ENCODE measurements at regions not wholly inside any gene's neighbourhood (a gene's known extent, or its start where the extent isn't known, plus 50 kb on each side); places are given as distances from the start of the nearest gene placed in this dataset.

DNA sequence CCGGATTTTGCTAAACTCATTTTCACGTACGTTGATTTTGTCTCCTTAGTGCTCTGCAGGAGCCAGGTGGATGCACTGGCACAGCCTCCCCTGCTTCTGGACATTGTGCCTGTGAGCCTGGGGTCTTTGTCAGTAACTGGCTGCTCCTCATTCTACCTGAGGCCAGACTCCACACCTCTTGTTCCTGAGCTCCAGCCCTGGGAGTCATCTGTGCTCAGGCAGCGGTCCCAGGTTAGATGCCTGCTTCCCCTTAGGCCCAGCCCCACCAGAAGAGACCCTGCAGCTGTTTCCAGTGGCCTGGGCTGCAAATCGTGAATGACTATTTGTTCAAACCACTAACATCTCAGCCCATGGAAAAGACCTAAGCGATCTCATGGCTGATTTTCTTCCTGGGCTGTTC lies 129.1 kb downstream of the ERMARD start:
- FAIRE-seq: no peak

DNA sequence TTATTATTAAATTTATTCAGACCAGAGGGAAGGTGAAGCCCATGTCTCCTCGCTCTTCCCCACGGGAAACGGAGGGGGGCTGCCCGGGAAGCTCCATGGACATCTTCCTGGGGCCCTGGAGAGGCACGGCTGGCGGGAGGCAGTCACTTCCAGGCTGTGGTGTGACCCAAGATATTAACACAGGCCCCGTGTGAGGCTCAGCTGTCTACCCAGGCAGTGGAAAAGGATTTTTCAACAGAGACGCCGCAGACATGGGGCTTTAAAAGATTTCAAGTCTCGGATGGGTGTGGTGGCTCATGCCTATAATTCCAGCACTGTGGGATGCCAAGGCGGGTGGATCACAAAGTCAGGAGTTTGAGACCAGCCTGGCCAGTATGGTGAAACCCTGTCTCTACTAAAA lies 117.9 kb downstream of the ERMARD start:
- no peak for FAIRE-seq

DNA sequence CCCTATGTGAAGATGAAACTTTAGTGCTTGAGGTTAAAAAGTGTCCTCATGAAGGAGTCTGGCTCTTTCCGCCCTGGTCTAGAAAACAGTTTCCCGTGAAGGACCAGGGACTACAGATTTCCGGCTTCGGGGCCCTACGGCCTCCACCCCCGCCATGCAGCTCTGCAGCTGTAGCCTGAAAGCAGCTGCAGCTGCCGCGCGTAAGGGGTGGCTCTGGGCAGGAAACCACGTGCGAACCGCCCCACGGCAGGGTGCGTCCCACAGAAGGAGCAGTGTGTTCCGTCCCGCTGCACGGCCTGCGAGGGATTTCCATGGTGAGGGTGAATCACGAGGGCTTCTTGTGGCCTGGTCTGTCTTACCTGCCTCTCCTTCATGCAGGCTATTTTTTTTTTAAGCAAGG lies 117.0 kb downstream of the ERMARD start:
- FAIRE-seq: no peak

DNA sequence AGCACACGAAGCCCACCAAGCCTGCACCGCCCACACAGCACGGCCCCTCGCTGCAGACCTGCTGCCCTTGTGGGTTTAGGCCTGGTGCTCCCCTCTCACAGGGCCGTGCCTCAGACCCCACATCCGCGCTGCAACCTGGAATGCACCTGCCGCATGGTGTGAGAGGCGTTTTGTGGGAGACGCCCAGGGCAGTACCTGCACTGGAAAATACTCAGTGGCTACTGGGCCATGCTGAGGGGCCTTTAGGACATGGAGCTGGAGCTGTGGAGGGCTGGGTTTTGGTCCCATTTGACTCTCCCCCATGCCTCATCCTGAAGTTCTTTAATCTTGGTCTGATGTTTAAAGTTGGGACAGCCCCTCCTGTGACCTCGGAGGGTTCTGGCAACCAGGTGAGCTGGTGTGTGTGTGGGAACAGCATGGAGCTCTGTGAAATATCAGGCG lies 116.3 kb downstream of the ERMARD start:
- no peak for FAIRE-seq

DNA sequence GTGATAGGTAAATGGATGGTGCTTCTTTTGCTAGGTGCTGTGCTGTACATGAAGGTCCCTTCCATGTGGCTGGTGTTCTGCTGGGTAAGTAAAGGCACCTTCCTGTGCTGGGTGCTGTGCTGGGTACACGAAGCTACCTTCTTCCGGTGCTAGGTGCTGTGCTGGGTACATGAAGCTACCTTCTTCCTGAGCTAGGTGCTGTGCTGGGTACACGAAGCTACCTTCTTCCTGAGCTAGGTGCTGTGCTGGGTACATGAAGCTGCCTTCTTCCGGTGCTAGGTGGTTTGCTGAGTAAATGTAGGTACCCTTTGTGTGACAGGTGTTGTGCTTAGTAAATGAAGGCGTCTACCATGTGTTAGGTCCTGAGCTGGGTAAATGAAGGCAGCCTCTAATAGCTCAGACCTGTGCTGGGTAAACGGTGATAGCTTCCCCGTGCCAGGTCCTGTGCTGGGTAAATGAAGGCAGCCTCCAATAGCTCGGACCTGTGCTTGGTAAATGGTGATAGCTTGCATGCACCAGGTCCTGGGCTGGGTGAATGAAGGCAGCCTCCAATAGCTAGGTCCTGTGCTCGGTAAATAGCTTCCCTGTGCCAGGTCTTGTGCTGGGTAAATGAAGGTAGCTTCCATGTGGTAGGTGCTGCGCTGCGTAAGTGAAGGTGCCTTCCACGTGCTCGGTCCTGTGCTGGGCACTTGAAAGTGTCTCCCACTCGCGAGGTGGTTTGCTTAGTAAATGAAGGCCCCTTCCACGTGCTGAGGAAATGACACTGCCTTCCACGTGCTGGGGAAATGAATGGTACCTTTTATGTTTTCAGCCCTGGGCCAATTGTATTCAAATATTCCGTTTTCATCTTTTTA lies 115.5 kb downstream of the ERMARD start:
- FAIRE-seq: no peak

DNA sequence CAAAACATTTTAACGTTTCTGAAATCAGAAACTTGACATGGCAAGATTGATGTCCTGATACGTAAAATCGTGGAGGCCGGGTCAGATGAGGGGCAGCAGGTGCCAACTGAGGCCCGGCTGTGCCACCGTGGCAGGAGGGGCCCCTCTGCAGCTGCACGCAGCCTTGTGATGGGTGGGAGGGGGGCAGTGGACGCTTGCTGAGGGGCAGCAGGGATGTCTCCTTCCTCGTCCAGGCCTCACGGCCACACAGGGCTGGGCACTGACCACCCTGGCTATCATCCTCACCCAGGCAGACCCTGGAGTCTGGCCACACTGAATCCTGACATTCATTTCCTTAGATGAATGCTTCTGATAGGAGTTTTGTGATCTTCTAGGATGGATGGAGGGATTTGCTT lies 114.7 kb downstream of the ERMARD start:
- FAIRE-seq: no peak

DNA sequence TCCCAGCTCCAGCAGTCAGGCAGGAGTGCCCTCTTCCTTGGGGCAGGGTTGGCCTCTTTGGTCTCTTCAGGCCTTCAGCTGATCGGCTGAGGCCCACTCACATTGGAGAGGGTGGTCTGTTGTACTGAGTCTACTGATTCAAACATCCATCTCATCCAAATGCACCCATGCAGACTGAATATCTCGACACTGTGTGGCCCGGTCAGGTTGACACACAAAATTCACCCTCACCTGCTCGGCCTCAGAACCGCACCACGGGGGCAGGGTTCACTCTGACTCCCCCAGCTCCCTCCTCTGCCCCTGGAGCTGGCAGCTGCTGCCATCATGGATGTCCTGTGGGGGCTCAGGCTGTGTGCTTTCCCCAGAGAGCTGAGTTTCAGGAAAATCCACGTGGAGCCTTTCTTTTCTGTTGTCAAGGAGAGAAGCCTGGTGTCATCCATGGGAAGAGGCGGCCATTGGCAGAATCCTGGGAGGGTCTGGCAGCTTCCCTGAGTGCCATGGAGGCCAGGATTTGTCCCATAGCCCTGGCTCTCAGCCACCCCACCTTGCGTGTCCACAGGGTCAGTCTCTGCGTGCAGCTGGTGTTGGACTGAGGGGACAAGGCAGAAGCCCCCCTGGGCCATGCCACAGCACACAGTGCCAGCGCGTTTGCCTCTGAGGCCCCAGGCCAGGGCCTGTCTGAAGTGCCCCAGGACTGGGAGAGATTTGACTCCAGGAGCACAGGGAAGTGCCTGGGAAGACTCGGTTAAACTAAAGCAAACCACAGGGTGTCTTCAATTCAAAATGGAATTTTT lies 114.1 kb downstream of the ERMARD start:
- no peak for FAIRE-seq

DNA sequence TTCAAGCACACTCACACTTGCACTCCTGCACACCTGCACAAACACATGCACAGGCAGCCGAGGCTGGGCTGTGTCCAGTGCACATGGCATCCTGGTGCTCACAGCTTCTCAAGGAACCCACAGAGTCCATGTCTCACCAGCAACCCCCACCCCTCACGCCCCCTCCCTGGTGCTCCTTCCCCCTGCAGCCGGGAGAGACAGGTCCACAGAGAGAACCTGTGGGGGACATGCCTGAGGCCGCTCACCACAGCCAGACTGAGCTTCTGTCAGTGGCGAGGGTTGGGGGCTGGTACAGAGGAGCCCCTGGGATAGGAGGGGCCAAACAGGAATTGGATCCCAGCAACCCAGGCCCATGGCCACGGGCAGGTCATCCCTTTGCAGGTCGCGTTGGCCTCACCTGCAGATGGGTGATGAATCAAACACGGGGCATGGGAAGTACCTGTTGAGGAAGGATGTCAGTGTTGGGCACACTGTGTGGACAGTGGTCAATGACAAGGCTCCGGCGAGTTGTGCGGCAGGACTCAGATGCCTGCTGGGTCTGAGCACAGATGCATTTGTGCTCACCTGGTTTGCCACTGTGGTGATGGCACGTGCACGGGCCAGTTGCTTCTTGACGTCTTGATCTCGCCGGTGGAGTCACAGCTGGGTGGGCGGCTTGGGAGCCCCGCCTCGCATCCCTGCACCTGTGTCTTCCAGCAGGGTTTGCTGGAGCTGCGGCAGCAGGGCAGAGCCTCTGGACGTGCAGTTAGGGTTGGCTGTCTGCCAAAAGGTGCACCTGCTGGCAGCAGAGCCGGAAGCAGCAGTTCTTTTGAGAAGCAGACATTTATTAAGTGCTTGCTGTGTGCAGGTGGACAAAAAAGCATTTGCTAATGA lies 113.0 kb downstream of the ERMARD start:
- no peak for FAIRE-seq

DNA sequence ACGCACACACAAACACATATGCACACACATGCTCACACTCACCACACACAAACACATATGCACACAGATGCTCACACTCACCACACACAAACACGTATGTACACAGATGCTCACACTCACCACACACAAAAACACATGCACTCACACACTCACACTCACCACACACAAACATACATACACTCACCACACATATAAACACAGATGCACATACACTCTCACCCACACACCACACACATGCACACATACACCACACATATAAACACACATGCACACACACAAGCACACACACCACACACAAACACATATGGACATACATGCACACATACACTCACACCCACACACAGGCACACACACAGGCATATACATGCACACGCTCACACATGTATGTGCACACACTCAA lies 112.3 kb downstream of the ERMARD start:
- no peak for FAIRE-seq

DNA sequence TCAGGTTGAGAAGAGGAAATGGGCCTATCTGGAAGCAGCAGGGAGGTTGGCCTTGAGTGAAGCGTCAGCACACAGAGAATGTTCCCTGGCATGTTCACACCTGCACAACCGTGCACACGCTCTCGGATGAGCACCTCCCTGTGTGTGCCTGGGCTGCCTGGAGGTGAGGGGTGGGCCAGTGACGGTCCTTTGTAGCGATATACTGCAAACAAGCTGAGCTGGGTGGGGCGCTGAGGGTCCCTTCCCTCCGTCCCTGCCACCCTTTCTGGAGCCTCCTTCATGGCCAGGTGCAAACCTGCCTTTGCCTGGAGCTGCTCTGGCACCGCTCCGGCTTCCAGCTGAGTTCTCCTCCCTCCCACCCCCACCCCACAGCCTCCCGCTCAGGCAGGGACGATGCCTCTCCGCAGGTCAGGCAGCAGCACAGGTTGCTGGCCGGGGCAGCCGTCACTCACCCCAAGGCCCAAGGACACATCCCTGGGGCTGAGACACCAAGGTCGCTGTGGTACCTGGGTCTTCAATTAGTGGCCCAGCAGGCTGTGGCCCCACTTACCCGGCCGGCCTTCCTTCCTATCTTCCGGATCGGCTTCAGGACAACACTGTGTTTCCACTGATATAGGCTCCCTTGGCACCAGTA lies 111.6 kb downstream of the ERMARD start:
- FAIRE-seq: no peak

DNA sequence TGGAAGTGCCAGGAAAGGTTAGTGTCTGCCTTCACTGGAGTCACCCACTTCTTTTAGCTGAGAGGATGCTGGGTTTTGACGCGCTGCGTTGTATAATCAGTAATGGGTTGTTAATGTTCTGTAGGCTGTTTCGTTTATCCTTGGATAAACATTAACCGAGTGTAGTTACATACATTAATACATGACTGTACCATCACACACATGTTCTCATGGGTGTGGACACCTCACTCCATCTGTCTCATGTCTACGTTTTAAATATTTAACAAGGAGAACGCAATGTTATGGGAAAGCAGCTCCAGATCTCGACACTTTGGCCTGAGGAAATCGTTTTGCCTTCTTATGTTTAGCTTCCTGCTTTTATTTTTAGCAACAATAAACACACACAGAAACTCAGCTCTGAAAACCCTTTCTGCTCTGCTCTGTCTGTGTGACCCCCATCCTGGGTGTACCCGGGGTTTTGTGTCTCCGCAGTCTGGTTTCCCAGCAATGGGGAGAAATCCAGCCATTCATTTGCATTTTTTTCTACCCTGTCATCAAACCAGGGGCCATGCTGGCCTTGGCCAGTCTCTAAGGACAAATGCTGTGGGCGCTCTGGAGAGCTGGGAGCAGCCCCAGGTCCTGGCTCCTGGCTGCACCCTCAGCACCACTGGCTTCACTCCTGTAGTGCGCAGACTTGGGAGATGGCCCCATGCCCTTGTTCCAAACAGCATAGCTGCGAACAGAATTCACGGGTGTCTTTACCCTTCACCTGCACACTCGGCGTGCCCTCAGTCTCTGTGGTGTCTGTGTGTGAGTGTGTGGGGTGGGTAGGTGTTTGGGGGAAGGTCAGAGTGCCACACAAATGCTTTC lies 110.8 kb downstream of the ERMARD start:
- no peak for FAIRE-seq

DNA sequence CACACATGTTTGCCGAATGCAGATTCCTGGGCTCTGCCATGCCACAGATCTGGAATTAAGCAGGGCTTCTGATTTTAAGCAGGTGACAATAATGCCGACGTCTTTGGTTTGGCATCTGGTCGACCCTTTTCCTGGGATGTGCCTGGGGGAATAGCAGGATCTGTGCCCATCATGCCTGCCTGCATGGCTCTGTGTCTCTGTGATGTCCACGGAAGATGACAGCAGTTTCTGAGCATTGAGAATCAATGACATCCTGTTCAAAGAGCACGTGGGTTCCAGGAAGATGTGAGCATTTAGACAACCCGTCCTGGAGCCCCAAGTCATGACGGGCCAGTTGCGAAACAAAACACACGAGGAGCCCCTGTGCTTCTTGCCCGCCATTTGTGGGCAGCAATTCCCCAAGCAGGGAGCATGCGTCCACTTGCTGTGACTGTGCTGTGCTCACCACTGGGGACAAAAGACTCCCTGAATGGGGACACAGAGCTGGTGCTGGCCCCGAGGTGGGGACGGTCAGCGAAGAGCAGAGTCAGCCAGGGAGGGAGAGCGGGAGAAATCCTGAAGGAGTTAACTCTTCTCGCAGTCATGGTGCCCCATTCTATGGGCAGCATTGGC lies 110.1 kb downstream of the ERMARD start:
- FAIRE-seq: no peak

DNA sequence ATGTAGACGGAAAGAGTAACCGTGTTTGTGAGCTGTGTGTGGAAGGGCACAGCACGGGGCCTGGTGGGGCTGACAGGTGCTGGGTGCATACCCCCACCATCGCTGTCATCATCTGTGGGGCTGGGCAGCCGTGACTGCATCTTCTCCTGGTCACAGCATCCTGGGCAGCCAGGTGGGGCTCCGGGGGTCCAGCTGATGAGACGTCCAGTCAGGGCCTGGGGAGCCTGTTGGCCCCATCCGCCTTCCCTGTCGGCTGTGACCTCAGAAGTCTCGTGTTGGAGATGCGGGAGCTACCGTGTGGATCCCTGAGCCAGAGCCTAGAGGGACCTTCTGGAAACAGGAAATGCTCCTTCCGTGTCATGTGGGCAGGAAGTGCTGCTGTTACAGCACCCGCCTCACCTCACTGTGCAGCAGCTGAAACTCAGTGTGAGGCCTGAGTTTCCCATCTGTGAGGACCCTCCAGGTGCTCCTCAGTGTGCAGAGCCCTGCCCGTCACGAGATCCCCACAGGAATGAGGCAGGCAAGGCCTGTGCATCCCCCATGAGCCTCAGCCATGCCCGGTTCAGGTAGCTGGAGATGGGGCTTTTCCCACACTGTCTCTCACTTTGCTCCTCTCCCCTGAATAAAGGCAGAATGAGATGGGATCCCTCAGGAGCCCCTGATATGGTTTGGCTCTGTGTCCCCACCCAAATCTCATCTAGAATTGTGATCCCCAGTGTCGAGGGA lies 108.7 kb downstream of the ERMARD start:
- no peak for FAIRE-seq

DNA sequence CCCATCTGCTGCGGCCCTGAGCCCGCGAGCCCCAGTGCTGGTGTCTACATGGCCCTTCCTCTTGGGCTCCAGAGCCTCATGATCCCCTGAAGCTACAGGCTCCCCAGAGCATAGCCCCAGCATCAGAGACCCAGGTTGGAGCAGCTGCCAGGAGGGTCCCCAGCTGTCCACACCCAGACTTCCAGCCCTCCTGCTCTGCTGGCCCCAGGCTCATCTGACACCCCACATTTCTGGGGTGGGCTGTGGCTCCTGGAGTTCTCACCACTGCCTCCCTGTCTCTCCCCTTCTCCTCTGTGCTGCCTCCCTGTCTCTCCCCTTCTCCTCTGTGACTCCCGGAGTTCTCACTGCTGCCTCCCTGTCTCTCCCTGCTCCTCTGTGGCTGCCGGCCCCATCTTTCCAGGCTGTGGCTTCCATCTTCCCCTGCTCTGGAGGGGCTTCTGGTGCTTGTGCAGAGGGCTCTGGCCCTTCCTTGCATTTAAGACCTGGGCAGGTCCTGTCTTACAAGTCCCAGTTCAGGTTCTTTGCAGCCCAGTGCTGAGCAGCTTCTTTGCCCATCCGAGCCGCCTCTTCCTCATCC lies 108.1 kb downstream of the ERMARD start:
- FAIRE-seq: no peak

DNA sequence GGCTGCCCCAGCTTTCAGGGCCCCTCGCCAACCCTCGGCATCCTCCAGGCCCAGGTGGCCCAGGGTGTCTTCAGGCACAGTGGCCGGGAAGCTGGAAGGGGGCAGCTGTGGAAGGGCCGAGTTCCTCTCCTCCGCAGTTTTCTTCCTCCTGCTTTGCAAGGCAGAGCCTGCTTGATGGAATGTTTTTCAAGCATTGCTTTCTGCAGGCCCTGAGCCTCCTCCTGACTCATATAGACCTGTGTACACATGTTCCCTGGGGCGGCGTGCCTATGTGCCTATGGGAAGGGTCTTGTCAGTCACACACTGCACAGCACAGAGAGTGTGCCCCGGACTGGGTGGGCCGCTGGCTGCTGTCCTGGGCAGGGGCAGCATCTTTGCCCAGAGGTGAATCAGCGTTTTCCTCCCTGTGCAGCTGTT lies 107.5 kb downstream of the ERMARD start:
- no peak for FAIRE-seq

DNA sequence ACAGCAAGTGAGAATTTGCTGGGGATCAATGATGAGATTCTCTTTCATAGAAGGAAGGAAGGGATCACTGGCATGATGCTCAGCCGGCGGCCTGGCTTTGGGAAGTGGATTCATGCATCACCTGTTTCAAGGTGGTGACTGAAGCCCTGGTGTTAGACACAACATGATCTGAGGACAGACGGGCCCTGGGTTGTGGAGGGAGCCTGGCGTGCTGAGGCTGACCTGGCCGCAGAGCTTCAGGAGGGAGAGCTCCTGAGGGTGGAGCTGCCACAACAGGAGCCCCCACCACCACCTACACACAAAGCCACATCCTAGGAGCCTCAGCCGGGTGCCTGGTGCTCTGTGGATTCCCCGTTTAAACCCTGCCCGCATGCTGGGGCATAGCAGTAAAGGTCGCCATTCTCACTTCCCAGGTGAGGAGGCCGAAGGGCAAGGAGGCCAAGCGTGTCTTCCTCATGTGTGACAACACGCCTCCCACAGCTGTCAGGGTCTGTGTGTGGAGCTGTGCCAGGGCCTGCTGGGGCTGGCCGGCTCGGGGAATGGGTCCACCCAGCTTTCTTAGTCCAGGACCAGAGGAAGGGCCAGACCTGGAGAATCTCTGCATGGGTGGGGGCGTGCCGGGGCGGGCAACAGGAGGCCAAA lies 107.0 kb downstream of the ERMARD start:
- no peak for FAIRE-seq

DNA sequence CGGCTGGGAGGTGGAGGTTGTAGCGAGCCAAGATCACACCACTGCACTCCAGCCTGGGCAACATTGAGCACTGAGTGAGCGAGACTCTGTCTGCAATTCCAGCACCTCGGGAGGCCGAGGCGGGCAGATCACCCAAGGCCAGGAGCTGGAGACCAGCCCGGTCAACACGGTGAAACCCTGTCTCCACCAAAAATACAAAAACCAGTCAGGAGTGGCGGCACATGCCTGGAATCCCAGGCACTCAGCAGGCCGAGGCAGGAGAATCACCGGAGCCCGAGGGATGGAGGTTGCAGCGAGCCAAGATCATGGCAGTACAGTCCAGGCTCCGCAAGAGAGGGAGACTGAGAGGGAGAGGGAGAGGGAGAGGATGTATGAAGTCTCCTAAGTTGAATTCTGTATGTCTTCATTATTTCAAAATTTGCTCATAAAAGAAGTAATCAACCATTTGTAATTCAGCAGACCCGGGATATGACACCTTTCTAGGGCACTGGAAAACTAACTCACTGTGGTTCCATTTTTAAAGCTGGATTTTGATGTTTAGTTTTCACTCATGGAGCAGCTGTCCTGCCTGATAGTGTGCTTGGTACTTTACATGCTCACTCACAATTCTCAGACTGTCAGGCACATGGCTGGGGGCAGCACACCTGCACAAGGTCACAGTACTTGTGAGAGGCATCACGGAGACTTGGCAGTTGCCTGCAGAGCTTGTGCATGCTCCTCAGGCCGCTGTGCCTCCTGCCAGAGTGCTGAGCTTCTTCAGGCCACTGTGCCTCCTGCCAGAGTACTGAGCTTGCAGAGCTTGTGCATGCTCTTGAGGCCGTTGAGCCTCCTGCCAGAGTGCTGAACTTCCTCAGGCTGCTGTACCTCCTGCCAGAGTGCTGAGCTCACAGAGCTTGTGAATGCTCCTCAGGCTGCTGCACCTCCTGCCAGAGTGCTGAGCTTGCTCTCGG lies 106.2 kb downstream of the ERMARD start:
- no peak for FAIRE-seq

Measured in colon (tissue), 2 donors.